PFSK-1 (cell line): ENCODE measurements at regions not wholly inside any gene's neighbourhood (a gene's known extent, or its start where the extent isn't known, plus 50 kb on each side); places are given as distances from the start of the nearest gene placed in this dataset.

Experiments
- FOXP2 ChIP-seq: optimal IDR thresholded peaks from 2 replicates; pipeline ENCODE3; 2011; ENCODE audit warnings: borderline replicate concordance, control low read depth, inconsistent platforms; ENCODE audit not compliant: insufficient read depth; ENCODE audit errors: extremely low read length, extremely low read depth
- POLR2AphosphoS5 ChIP-seq: IDR thresholded peaks from 2 replicates; pipeline ENCODE4 v1.6.1; 2012; ENCODE audit warnings: low read depth, mild to moderate bottlenecking, control low read depth, low read length, moderate library complexity
- REST ChIP-seq, 2 experiments: IDR thresholded peaks; 2 replicates each; pipeline versions ENCODE4 v1.6.1 to v1.8.0; 2011 to 2012; ENCODE audit warnings: low read depth in 2 of 2, low read length in 2 of 2, control low read depth in 1 of 2, inconsistent platforms in 1 of 2, mild to moderate bottlenecking in 1 of 2, moderate library complexity in 1 of 2; ENCODE audit not compliant: insufficient read depth in 1 of 2
- SIN3A ChIP-seq: IDR thresholded peaks from 2 replicates; pipeline ENCODE4 v1.6.1; 2012; ENCODE audit warnings: mild to moderate bottlenecking, low read length, moderate library complexity, borderline replicate concordance; ENCODE audit not compliant: insufficient read depth
- TAF1 ChIP-seq: IDR thresholded peaks from 2 replicates; pipeline ENCODE4 v1.6.1; 2012; ENCODE audit warnings: low read length, control low read depth, borderline replicate concordance; ENCODE audit not compliant: insufficient read depth

- TF ChIP-seq POLR2AphosphoS5 (no peak), SIN3A (no peak), REST (IDR thresholded peaks at IDR 0.05; ENCODE audit: insufficient read depth in 1 of 2, low read depth in 2 of 2, low read length in 2 of 2) (no peak), FOXP2 (no peak), TAF1 (no peak)
These were observed 391.8 kb downstream of the SAMD5 start for GRCh38 chr6:147900247-147900830.

GRCh38 chr6:147903321-147903720, 394.8 kb downstream of the SAMD5 start:
- TF ChIP-seq SIN3A, result no peak
- no peak for TF ChIP-seq POLR2AphosphoS5
- no peak for TF ChIP-seq TAF1
- no peak for TF ChIP-seq FOXP2
- TF ChIP-seq REST (IDR thresholded peaks at IDR 0.05; ENCODE audit: insufficient read depth in 1 of 2, low read depth in 2 of 2, low read length in 2 of 2), result no peak

GRCh38 chr6:147903931-147904330, 395.4 kb downstream of the SAMD5 start:
- no peak for TF ChIP-seq FOXP2

- no peak for TF ChIP-seq REST (IDR thresholded peaks at IDR 0.05; ENCODE audit: insufficient read depth in 1 of 2, low read depth in 2 of 2, low read length in 2 of 2)
- TF ChIP-seq TAF1, result no peak
- TF ChIP-seq FOXP2, result no peak
- no peak for TF ChIP-seq SIN3A
- no peak for TF ChIP-seq POLR2AphosphoS5
These were observed 395.9 kb downstream of the SAMD5 start for GRCh38 chr6:147904416-147904815.

GRCh38 chr6:147905711-147906110, 397.2 kb downstream of the SAMD5 start:
- TF ChIP-seq TAF1 (no peak), POLR2AphosphoS5 (no peak), REST (IDR thresholded peaks at IDR 0.05; ENCODE audit: insufficient read depth in 1 of 2, low read depth in 2 of 2, low read length in 2 of 2) (no peak), FOXP2 (no peak), SIN3A (no peak)

DNA sequence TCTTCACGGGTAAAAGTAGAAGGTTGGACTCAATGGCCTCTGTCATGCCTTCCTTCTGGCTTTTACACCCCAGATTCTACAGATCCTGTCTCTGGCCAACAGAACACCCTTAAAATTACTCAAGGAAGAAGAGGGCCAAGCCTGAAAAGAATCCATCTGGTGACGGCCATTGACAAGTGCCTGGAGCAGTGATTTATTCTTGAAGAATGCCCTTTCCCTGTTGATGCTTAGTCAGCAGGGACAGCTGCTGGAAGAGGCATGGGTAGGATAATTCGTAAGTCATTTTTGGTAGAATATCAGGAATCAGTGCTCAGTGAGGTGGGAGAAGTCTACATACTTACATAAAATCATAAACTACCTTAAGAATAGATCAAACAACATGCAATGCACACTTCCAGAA, 397.9 kb downstream of the SAMD5 start:
- TF ChIP-seq POLR2AphosphoS5 (no peak), FOXP2 (no peak), REST (IDR thresholded peaks at IDR 0.05; ENCODE audit: insufficient read depth in 1 of 2, low read depth in 2 of 2, low read length in 2 of 2) (no peak), TAF1 (no peak), SIN3A (no peak)
